GM12878 (cell line): ENCODE measurements at regions not wholly inside any gene's neighbourhood (a gene's known extent, or its start where the extent isn't known, plus 50 kb on each side); places are given as distances from the start of the nearest gene placed in this dataset.

ENCODE experiments used
- ATAC-seq: fragments of 200-7000 bp; cut with Tn5 transposase; 3 replicates; pipeline ENCODE4 v1.9.1; 2020; ENCODE audit warnings: mild to moderate bottlenecking, moderate library complexity
- BruUV-seq: library from RNA; stranded (reverse); fragments of 400-500 nt; replicated peaks from 2 replicates; lab custom pipeline; 2021; lab: Mats Ljungman, UMichigan
- CTCF ChIA-PET: fragments of 300-600 bp; sonication (Branson Sonifier 250); formaldehyde crosslinking; extraction: SDS; loops from one replicate; lab custom pipeline; 2021; ENCODE audit warnings: inconsistent platforms; lab: Yijun Ruan, JAX
- POLR2A ChIA-PET: fragments of 350-600 bp; formaldehyde crosslinking; extraction: SDS; loops from one replicate; lab custom pipeline; 2021; ENCODE audit warnings: inconsistent platforms; lab: Charles Lee
- RAD21 ChIA-PET: fragments of 300-600 bp; sonication (Branson Sonifier 250); formaldehyde crosslinking; loops from one replicate; lab custom pipeline; 2023; ENCODE audit warnings: antibody characterized with exemption; ENCODE audit not compliant: unreplicated experiment; lab: Charles Lee
- SMC1A ChIA-PET: fragments of 300-600 bp; sonication (Branson Sonifier 250); formaldehyde crosslinking; loops from one replicate; lab custom pipeline; 2023; ENCODE audit not compliant: unreplicated experiment, uncharacterized antibody; lab: Charles Lee
- DNase-seq: peaks from one replicate; pipeline ENCODE4 v3.0.0-alpha.2; 2011; ENCODE audit warnings: low read depth, low spot score
- FAIRE-seq: peaks from 3 replicates; lab custom pipeline; 2011; peaks lifted over from hg19 to GRCh38; lab: Jason Lieb, UNC
- H2AFZ ChIP-seq: 2 replicates; pipeline ENCODE4 v1.6.0; 2011; ENCODE audit warnings: low read depth, low read length, control low read depth; ENCODE audit not compliant: control insufficient read depth
- H3K27ac ChIP-seq: 2 replicates; pipeline ENCODE4 v1.5.1; 2011; ENCODE audit warnings: control low read depth; ENCODE audit not compliant: control insufficient read depth, insufficient read depth
- H3K27me3 ChIP-seq, 2 experiments: replicated peaks in 1 of 2; 2 replicates each; pipeline versions ENCODE4 v1.6.0 to v1.6.1; 2011; ENCODE audit warnings: low read length in 1 of 2; ENCODE audit not compliant: control insufficient read depth in 2 of 2, insufficient read depth in 2 of 2
- H3K36me3 ChIP-seq, 2 experiments: 2 replicates each; pipeline ENCODE4 v1.5.1; 2011; ENCODE audit warnings: low read length in 1 of 2; ENCODE audit not compliant: control insufficient read depth in 2 of 2, insufficient read depth in 2 of 2
- H3K4me1 ChIP-seq: 2 replicates; pipeline ENCODE4 v1.6.1; 2011; ENCODE audit warnings: mild to moderate bottlenecking, low read length, moderate library complexity, mixed read lengths; ENCODE audit not compliant: control insufficient read depth, insufficient read depth
- H3K4me2 ChIP-seq: 2 replicates; pipeline ENCODE4 v1.6.0; 2011; ENCODE audit warnings: control low read depth; ENCODE audit not compliant: control insufficient read depth, insufficient read depth
- H3K4me3 ChIP-seq: fragments of 200-600 bp; sonication (generic); 2 replicates; pipeline ENCODE4 v1.5.1; 2016
- H3K79me2 ChIP-seq: 2 replicates; pipeline ENCODE4 v1.6.0; 2011; ENCODE audit warnings: low read length; ENCODE audit not compliant: control insufficient read depth, insufficient read depth
- H3K9ac ChIP-seq: 2 replicates; pipeline ENCODE4 v1.8.0; 2011; ENCODE audit warnings: low read length, control low read depth, mixed read lengths; ENCODE audit not compliant: control insufficient read depth, insufficient read depth
- H3K9me3 ChIP-seq: replicated peaks from 3 replicates; pipeline ENCODE4 v1.5.1; 2011; ENCODE audit warnings: mild to moderate bottlenecking, low read length; ENCODE audit not compliant: control insufficient read depth, insufficient read depth
- H4K20me1 ChIP-seq: 2 replicates; pipeline ENCODE4 v1.6.0; 2011; ENCODE audit not compliant: control insufficient read depth, insufficient read depth
- CEBPZ ChIP-seq: fragments of 150-350 bp; IDR thresholded peaks from 2 replicates; pipeline ENCODE4 v1.6.1; 2016; ENCODE audit warnings: low read depth, low read length
- EED ChIP-seq: sonication (generic); IDR thresholded peaks from 2 replicates; pipeline ENCODE4 v1.6.1; 2016; ENCODE audit warnings: antibody characterized with exemption, low read depth
- EGR1 ChIP-seq, 2 experiments: IDR thresholded peaks; 1 replicate in 1 of 2; 2 replicates in 1 of 2; pipeline ENCODE4 v1.6.1; 2011 to 2012; ENCODE audit warnings: low read depth in 2 of 2, low read length in 2 of 2, borderline replicate concordance in 1 of 2, mild to moderate bottlenecking in 1 of 2, moderate library complexity in 1 of 2
- HDAC6 ChIP-seq: fragments of 200-600 bp; sonication (generic); IDR thresholded peaks from one replicate; pipeline ENCODE4 v1.8.0; 2017; ENCODE audit warnings: antibody characterized with exemption; ENCODE audit not compliant: unreplicated experiment
- JUNB ChIP-seq: IDR thresholded peaks from 2 replicates; pipeline ENCODE4 v1.6.1; 2016; ENCODE audit warnings: antibody characterized with exemption, mild to moderate bottlenecking
- PAX8 ChIP-seq: fragments of 450-650 bp; IDR thresholded peaks from 2 replicates; pipeline ENCODE4 v1.6.1; 2017; ENCODE audit warnings: mild to moderate bottlenecking, moderate library complexity
- PML ChIP-seq: IDR thresholded peaks from 2 replicates; pipeline ENCODE4 v1.6.1; 2012; ENCODE audit warnings: low read length, inconsistent platforms
- SMARCA5 ChIP-seq: fragments of 450-650 bp; IDR thresholded peaks from 2 replicates; pipeline ENCODE4 v1.6.1; 2017; ENCODE audit warnings: mild to moderate bottlenecking
- SPI1 ChIP-seq: IDR thresholded peaks from 2 replicates; pipeline ENCODE4 v1.6.1; 2011; ENCODE audit warnings: low read depth, mild to moderate bottlenecking, low read length, moderate library complexity, borderline replicate concordance; ENCODE audit not compliant: insufficient read depth
- STAT1 ChIP-seq: fragments of 450-650 bp; conservative IDR thresholded peaks from 2 replicates; pipeline ENCODE4 v1.6.1; 2014; ENCODE audit warnings: antibody characterized with exemption, mild to moderate bottlenecking
- SUPT20H ChIP-seq: IDR thresholded peaks from 2 replicates; pipeline ENCODE4 v1.6.1; 2011; ENCODE audit warnings: low read depth, mild to moderate bottlenecking, low read length, moderate library complexity, borderline replicate concordance; ENCODE audit not compliant: control insufficient read depth
- USF1 ChIP-seq: IDR thresholded peaks from 2 replicates; pipeline ENCODE4 v1.6.1; 2011; ENCODE audit warnings: borderline replicate concordance, low read depth, mild to moderate bottlenecking, moderate library complexity, mixed read lengths, low read length; ENCODE audit not compliant: insufficient read depth; ENCODE audit errors: extremely low read length
- ZNF274 ChIP-seq: IDR thresholded peaks from one replicate; pipeline ENCODE4 v1.8.0; 2011; ENCODE audit not compliant: insufficient read length, insufficient read depth
- ZNF687 ChIP-seq: fragments of 450-650 bp; IDR thresholded peaks from 2 replicates; pipeline ENCODE4 v1.6.1; 2017; ENCODE audit warnings: mild to moderate bottlenecking, moderate library complexity
- WGBS: methylation state at CpG from one replicate; pipeline ENCODE4 v1.1.6; 2016; ENCODE audit warnings: low lambda C conversion rate; ENCODE audit not compliant: insufficient replicate concordance, insufficient coverage; ENCODE audit errors: missing lambda C conversion rate; 5-methylcytosine and 5-hydroxymethylcytosine counted together
- in situ Hi-C: fragments of 300-500 bp; cut with MboI; formaldehyde crosslinking; loops from 9 replicates; pipeline ENCODE4 v1.14.3; 2018; ENCODE audit warnings: mixed read lengths
- intact Hi-C: fragments of 100-400 bp; cut with micrococcal nuclease; formaldehyde crosslinking; loops from one replicate; pipeline ENCODE4 v1.14.2; 2022; ENCODE audit not compliant: unreplicated experiment

- TF ChIP-seq STAT1: no peak
These were observed 471.9 kb upstream of the DAB2 start (continued) for GRCh38 chr5:39896706-39897105.

- FAIRE-seq (no peak), DNase-seq (no peak), ATAC-seq (no peak)
- in situ Hi-C loops: no loop called here
- Histone ChIP-seq H3K9ac (no peak overlapping the region), H4K20me1 (no peaks in the 10 kb centered on the region), H3K4me2 (no peak overlapping the region), H3K79me2 (no peaks in the 10 kb centered on the region), H3K4me1 (no peaks in the 10 kb centered on the region), H3K4me3 (no peak overlapping the region), H3K9me3 (no peaks in the 10 kb centered on the region), H2AFZ (no peak overlapping the region), H3K27me3 (peaks cover 0 to 2% of the 10 kb centered on the region in 2 experiments; a peak in 1 of 4 replicates), H3K27ac (no peak overlapping the region), H3K36me3 (no peaks in the 10 kb centered on the region)
- BruUV-seq: no TSS peak
- intact Hi-C loops: no loop called here
- WGBS: 30% methylated on average over 3 of the region's 3 CpGs
- ChIA-PET RAD21 (no interaction called here), CTCF (no interaction called here), SMC1A (no interaction called here), POLR2A (no interaction called here)
- TF ChIP-seq SMARCA5 (no peak), PAX8 (no peak), SUPT20H (no peak), ZNF687 (no peak), STAT1 (no peak), ZNF274 (no peak), EED (no peak), JUNB (no peak), SPI1 (no peak), HDAC6 (no peak), CEBPZ (no peak), EGR1 (IDR thresholded peaks at IDR 0.05; ENCODE audit: borderline replicate concordance in 1 of 2, low read depth in 2 of 2, low read length in 2 of 2) (no peak), PML (no peak), USF1 (no peak)
These were observed 471.3 kb upstream of the DAB2 start for GRCh38 chr5:39896104-39896503.
